IMR-90 (cell line): ENCODE measurements at regions not wholly inside any gene's neighbourhood (a gene's known extent, or its start where the extent isn't known, plus 50 kb on each side); places are given as distances from the start of the nearest gene placed in this dataset.

Source experiments
- ATAC-seq: fragments of 200-7000 bp; cut with Tn5 transposase; 2 replicates; pipeline ENCODE4 v1.9.1; 2020; ENCODE audit warnings: low read depth, mild to moderate bottlenecking, moderate library complexity
- BruUV-seq: library from RNA; stranded (reverse); fragments of 400-500 nt; replicated peaks from 2 replicates; lab custom pipeline; 2021; lab: Mats Ljungman, UMichigan
- CTCF ChIA-PET: fragments of 300-600 bp; formaldehyde crosslinking; extraction: SDS; loops from one replicate; lab custom pipeline; 2021; ENCODE audit warnings: antibody characterized with exemption; lab: Yijun Ruan, JAX
- POLR2A ChIA-PET: fragments of 300-600 bp; sonication (Branson Sonifier 250); formaldehyde crosslinking; loops from one replicate; lab custom pipeline; 2022; ENCODE audit warnings: antibody characterized with exemption; ENCODE audit not compliant: unreplicated experiment; lab: Charles Lee
- DNase-seq: peaks from one replicate; pipeline ENCODE4 v3.0.0; 2013
- H2AFZ ChIP-seq: replicated peaks from 2 replicates; pipeline ENCODE3; 2013; ENCODE audit warnings: low read length, mild to moderate bottlenecking; ENCODE audit not compliant: poor library complexity
- H2AK5ac ChIP-seq: 2 replicates; pipeline ENCODE4 v1.6.1; 2013; ENCODE audit warnings: low read depth, low read length, inconsistent platforms
- H2AK9ac ChIP-seq: replicated peaks from 2 replicates; pipeline ENCODE3; 2013; ENCODE audit warnings: mild to moderate bottlenecking, low read depth, low read length, moderate library complexity; ENCODE audit not compliant: poor library complexity
- H2BK120ac ChIP-seq: 2 replicates; pipeline ENCODE4 v1.6.1; 2013; ENCODE audit warnings: low read depth, low read length, inconsistent platforms
- H2BK15ac ChIP-seq: 3 replicates; pipeline ENCODE4 v1.6.1; 2013; ENCODE audit warnings: low read depth, low read length, inconsistent platforms
- H2BK20ac ChIP-seq: 2 replicates; pipeline ENCODE4 v1.6.1; 2013; ENCODE audit warnings: low read depth, mild to moderate bottlenecking, inconsistent platforms, low read length, moderate library complexity
- H2BK5ac ChIP-seq: 2 replicates; pipeline ENCODE4 v1.6.1; 2013; ENCODE audit warnings: mild to moderate bottlenecking, low read depth, low read length, inconsistent platforms; ENCODE audit not compliant: poor library complexity, severe bottlenecking
- H3K14ac ChIP-seq: replicated peaks from 2 replicates; pipeline ENCODE4 v1.6.1; 2013; ENCODE audit warnings: low read depth, low read length, inconsistent platforms
- H3K18ac ChIP-seq: 2 replicates; pipeline ENCODE4 v1.6.1; 2013; ENCODE audit warnings: low read depth, low read length, control low read depth
- H3K23ac ChIP-seq: 2 replicates; pipeline ENCODE4 v1.6.1; 2013; ENCODE audit warnings: low read depth, low read length, inconsistent platforms
- H3K27ac ChIP-seq: 2 replicates; pipeline ENCODE4 v1.5.1; 2013; ENCODE audit warnings: mild to moderate bottlenecking, control low read depth, low read length; ENCODE audit not compliant: insufficient read depth
- H3K27me3 ChIP-seq: 2 replicates; pipeline ENCODE4 v1.6.1; 2013; ENCODE audit warnings: low read length; ENCODE audit not compliant: control insufficient read depth, insufficient read depth
- H3K36me3 ChIP-seq: 2 replicates; pipeline ENCODE4 v1.6.1; 2013; ENCODE audit warnings: low read length, mixed read lengths; ENCODE audit not compliant: control insufficient read depth, insufficient read depth
- H3K4ac ChIP-seq: 2 replicates; pipeline ENCODE4 v1.6.1; 2013; ENCODE audit warnings: low read depth, low read length, inconsistent platforms
- H3K4me1 ChIP-seq: 2 replicates; pipeline ENCODE4 v1.6.1; 2013; ENCODE audit warnings: low read length, mixed read lengths; ENCODE audit not compliant: control insufficient read depth, insufficient read depth
- H3K4me2 ChIP-seq: 2 replicates; pipeline ENCODE4 v1.6.1; 2013; ENCODE audit warnings: low read depth, mild to moderate bottlenecking, control low read depth, low read length, moderate library complexity
- H3K4me3 ChIP-seq: 2 replicates; pipeline ENCODE4 v1.5.1; 2013; ENCODE audit warnings: low read depth, mild to moderate bottlenecking, control low read depth, low read length, moderate library complexity; ENCODE audit not compliant: insufficient read depth
- H3K56ac ChIP-seq: 2 replicates; pipeline ENCODE4 v1.6.1; 2013; ENCODE audit warnings: low read length, inconsistent platforms; ENCODE audit not compliant: insufficient read depth; ENCODE audit errors: extremely low read depth
- H3K79me1 ChIP-seq, 2 experiments: 2 replicates each; pipeline ENCODE4 v1.6.1; 2013; ENCODE audit warnings: low read length in 2 of 2, inconsistent platforms in 1 of 2, low read depth in 1 of 2
- H3K9ac ChIP-seq: 2 replicates; pipeline ENCODE4 v1.6.1; 2013; ENCODE audit warnings: low read depth, low read length, control low read depth
- H3K9me1 ChIP-seq: 2 replicates; pipeline ENCODE4 v1.6.1; 2013; ENCODE audit warnings: low read length, inconsistent platforms; ENCODE audit not compliant: insufficient read depth
- H3K9me3 ChIP-seq: 2 replicates; pipeline ENCODE4 v1.6.1; 2013; ENCODE audit warnings: low read length; ENCODE audit not compliant: control insufficient read depth, insufficient read depth
- H4K20me1 ChIP-seq: 2 replicates; pipeline ENCODE4 v1.6.1; 2013; ENCODE audit warnings: low read length, inconsistent platforms; ENCODE audit not compliant: insufficient read depth
- H4K5ac ChIP-seq: 2 replicates; pipeline ENCODE4 v1.6.1; 2013; ENCODE audit warnings: mild to moderate bottlenecking, low read depth, low read length, control low read depth
- H4K8ac ChIP-seq, 2 experiments: 2 replicates each; pipeline ENCODE4 v1.6.1; 2013; ENCODE audit warnings: low read depth in 2 of 2, low read length in 2 of 2, control low read depth in 1 of 2, inconsistent platforms in 1 of 2
- H4K91ac ChIP-seq: 2 replicates; pipeline ENCODE4 v1.6.1; 2013; ENCODE audit warnings: low read depth, low read length, inconsistent platforms; ENCODE audit not compliant: insufficient read depth
- CHD1 ChIP-seq: IDR thresholded peaks from 2 replicates; pipeline ENCODE4 v1.6.1; 2012; ENCODE audit warnings: low read depth, low read length, improper control_type of control experiment
- CTCF ChIP-seq: conservative IDR thresholded peaks from 2 replicates; pipeline ENCODE4 v1.5.1; 2012; ENCODE audit warnings: mild to moderate bottlenecking, low read depth, low read length, improper control_type of control experiment
- FOS ChIP-seq: fragments of 150-350 bp; IDR thresholded peaks from 2 replicates; pipeline ENCODE4 v1.6.1; 2016; ENCODE audit warnings: low read depth, low read length
- MAFK ChIP-seq: IDR thresholded peaks from 2 replicates; pipeline ENCODE4 v1.6.1; 2012; ENCODE audit warnings: low read depth, low read length, improper control_type of control experiment
- MAZ ChIP-seq: IDR thresholded peaks from 2 replicates; pipeline ENCODE4 v1.6.1; 2012; ENCODE audit warnings: low read depth, mild to moderate bottlenecking, low read length, improper control_type of control experiment, moderate library complexity, borderline replicate concordance
- MXI1 ChIP-seq: IDR thresholded peaks from 2 replicates; pipeline ENCODE4 v1.6.1; 2012; ENCODE audit warnings: low read depth, mild to moderate bottlenecking, low read length, moderate library complexity, borderline replicate concordance
- POLR2A ChIP-seq: IDR thresholded peaks from 2 replicates; pipeline ENCODE4 v1.6.1; 2012; ENCODE audit warnings: mild to moderate bottlenecking, low read depth, low read length
- RAD21 ChIP-seq: IDR thresholded peaks from 2 replicates; pipeline ENCODE4 v1.6.1; 2012; ENCODE audit warnings: low read length, improper control_type of control experiment
- RCOR1 ChIP-seq: IDR thresholded peaks from 2 replicates; pipeline ENCODE4 v1.6.1; 2012; ENCODE audit warnings: mild to moderate bottlenecking, low read length, improper control_type of control experiment; ENCODE audit not compliant: insufficient replicate concordance
- USF2 ChIP-seq: fragments of 150-350 bp; IDR thresholded peaks from 2 replicates; pipeline ENCODE4 v1.6.1; 2017; ENCODE audit warnings: mild to moderate bottlenecking, antibody characterized with exemption, low read length, low read depth
- WGBS, 2 experiments: methylation state at CpG; one replicate each; pipeline versions ENCODE4 v1.1.5 to v1.1.7; 2013; ENCODE audit warnings: missing lambda C conversion rate in 2 of 2; ENCODE audit not compliant: insufficient read length in 1 of 2; ENCODE audit errors: extremely low coverage in 2 of 2; 5-methylcytosine and 5-hydroxymethylcytosine counted together
- dilution Hi-C: fragments of 300-500 bp; cut with HindIII; formaldehyde crosslinking; loops from one replicate; pipeline ENCODE4 v1.14.3; 2018; ENCODE audit warnings: low sequenced_read_pairs; ENCODE audit not compliant: unreplicated experiment
- in situ Hi-C: fragments of 300-500 bp; cut with MboI; formaldehyde crosslinking; loops from 3 replicates; pipeline ENCODE4 v1.14.3; 2019; ENCODE audit warnings: low sequenced_read_pairs, inconsistent platforms, mixed read lengths
- intact Hi-C: fragments of 100-400 bp; cut with micrococcal nuclease; formaldehyde crosslinking; loops from 2 replicates; pipeline ENCODE4 v1.10.0; 2022

GRCh38 chr3:144801890-144802289 lies 830.3 kb downstream of the DIPK2A start:
- no peak overlapping the region for H4K5ac ChIP-seq
- H3K9ac ChIP-seq = no peak overlapping the region
- H3K4me3 ChIP-seq = no peak overlapping the region
- no peaks in the 10 kb centered on the region for H3K4me1 ChIP-seq
- no TSS peak for BruUV-seq
- H3K23ac ChIP-seq = no peak overlapping the region
- ChIA-PET CTCF (no interaction called here), POLR2A (no interaction called here)
- H2AK9ac ChIP-seq = peak overlapping the region; percentile 16
- no peak overlapping the region for H2BK5ac ChIP-seq
- ATAC-seq = no peak
- H3K18ac ChIP-seq = no peak overlapping the region
- TF ChIP-seq MXI1 (no peak), MAZ (no peak), POLR2A (no peak), FOS (no peak), RCOR1 (no peak), CTCF (no peak), USF2 (no peak), MAFK (no peak), CHD1 (no peak), RAD21 (no peak)
- no peaks in the 10 kb centered on the region for H3K36me3 ChIP-seq
- no peak overlapping the region for H4K91ac ChIP-seq
- no peak overlapping the region for H2BK15ac ChIP-seq
- in situ Hi-C loops = no loop called here
- H3K79me1 ChIP-seq = no peaks in the 10 kb centered on the region
- no peak overlapping the region for H4K8ac ChIP-seq
- H3K14ac ChIP-seq = no peak overlapping the region
- intact Hi-C loops = no loop called here
- no peaks in the 10 kb centered on the region for H4K20me1 ChIP-seq
- H3K27me3 ChIP-seq = no peaks in the 10 kb centered on the region
- no peak for DNase-seq
- WGBS, 2 experiments = 83% methylated on average over 1 of the region's 1 CpG; no CpG with 5 or more reads in 1 of the 2 experiments
- no peak overlapping the region for H2BK120ac ChIP-seq
- H2BK20ac ChIP-seq = no peak overlapping the region
- H3K9me1 ChIP-seq = no peaks in the 10 kb centered on the region
- H3K4ac ChIP-seq = no peak overlapping the region
- no peak overlapping the region for H2AK5ac ChIP-seq
- no peak overlapping the region for H2AFZ ChIP-seq
- H3K27ac ChIP-seq = no peak overlapping the region
- no peak overlapping the region for H3K4me2 ChIP-seq
- H3K56ac ChIP-seq = no peak overlapping the region
- dilution Hi-C loops = no loop called here
- H3K9me3 ChIP-seq = no peaks in the 10 kb centered on the region; the same call in 1 of the 2 replicates
